ENCODE measurements at regions not wholly inside any gene's neighbourhood (a gene's known extent, or its start where the extent isn't known, plus 50 kb on each side); places are given as distances from the start of the nearest gene placed in this dataset.

DNA sequence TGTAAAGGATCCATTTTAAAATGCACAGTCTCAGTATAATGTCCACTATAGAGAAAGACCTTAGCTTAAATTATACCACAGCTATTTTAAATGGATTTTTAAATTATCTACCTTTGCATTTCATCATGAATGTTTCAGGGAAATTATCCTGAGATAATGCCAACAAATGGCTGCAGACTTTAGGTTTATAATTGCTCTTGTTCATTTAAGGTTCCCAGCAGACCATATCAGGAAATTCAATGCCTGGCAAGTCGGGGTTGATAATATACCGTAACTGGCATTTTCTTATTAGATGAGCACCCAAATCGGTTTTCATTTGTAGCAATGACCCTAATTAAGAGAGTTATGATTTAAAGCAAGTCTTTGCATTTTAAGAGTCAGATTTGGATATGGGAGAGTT lies 227.1 kb upstream of the ARRDC4 start:
- TF ChIP-seq, protein P1, sequence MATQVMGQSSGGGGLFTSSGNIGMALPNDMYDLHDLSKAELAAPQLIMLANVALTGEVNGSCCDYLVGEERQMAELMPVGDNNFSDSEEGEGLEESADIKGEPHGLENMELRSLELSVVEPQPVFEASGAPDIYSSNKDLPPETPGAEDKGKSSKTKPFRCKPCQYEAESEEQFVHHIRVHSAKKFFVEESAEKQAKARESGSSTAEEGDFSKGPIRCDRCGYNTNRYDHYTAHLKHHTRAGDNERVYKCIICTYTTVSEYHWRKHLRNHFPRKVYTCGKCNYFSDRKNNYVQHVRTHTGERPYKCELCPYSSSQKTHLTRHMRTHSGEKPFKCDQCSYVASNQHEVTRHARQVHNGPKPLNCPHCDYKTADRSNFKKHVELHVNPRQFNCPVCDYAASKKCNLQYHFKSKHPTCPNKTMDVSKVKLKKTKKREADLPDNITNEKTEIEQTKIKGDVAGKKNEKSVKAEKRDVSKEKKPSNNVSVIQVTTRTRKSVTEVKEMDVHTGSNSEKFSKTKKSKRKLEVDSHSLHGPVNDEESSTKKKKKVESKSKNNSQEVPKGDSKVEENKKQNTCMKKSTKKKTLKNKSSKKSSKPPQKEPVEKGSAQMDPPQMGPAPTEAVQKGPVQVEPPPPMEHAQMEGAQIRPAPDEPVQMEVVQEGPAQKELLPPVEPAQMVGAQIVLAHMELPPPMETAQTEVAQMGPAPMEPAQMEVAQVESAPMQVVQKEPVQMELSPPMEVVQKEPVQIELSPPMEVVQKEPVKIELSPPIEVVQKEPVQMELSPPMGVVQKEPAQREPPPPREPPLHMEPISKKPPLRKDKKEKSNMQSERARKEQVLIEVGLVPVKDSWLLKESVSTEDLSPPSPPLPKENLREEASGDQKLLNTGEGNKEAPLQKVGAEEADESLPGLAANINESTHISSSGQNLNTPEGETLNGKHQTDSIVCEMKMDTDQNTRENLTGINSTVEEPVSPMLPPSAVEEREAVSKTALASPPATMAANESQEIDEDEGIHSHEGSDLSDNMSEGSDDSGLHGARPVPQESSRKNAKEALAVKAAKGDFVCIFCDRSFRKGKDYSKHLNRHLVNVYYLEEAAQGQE (IDR thresholded peaks at IDR 0.05; ENCODE audit: low read depth), result no peak
- TF ChIP-seq EP300 (IDR thresholded peaks at IDR 0.05; ENCODE audit: borderline replicate concordance) (no peak), TCF12 (IDR thresholded peaks at IDR 0.05; ENCODE audit: low read depth) (no peak)
